ENCODE measurements at regions not wholly inside any gene's neighbourhood (a gene's known extent, or its start where the extent isn't known, plus 50 kb on each side); places are given as distances from the start of the nearest gene placed in this dataset.
"Not testable (repeated sequence)": the region's sequence is repeated elsewhere in the genome, so short reads cannot be mapped to it uniquely, and the experiment has no call there.

GRCh38 chr1:187298-187697, 264.2 kb downstream of the OR4F29 start:
- TF ChIP-seq EZH2 (IDR thresholded peaks at IDR 0.05); POLR2A (IDR thresholded peaks at IDR 0.05; ENCODE audit: borderline replicate concordance, extremely low read depth, insufficient read depth, insufficient read length); EZH2phosphoT487 (IDR thresholded peaks at IDR 0.05; ENCODE audit: borderline replicate concordance); POLR2AphosphoS5 (IDR thresholded peaks at IDR 0.05; ENCODE audit: low read depth, low read length); RAD21 (IDR thresholded peaks at IDR 0.05; ENCODE audit: low read depth); SP1 (IDR thresholded peaks at IDR 0.05; ENCODE audit: low read depth): not testable (repeated sequence)
- TF ChIP-seq, protein P1, sequence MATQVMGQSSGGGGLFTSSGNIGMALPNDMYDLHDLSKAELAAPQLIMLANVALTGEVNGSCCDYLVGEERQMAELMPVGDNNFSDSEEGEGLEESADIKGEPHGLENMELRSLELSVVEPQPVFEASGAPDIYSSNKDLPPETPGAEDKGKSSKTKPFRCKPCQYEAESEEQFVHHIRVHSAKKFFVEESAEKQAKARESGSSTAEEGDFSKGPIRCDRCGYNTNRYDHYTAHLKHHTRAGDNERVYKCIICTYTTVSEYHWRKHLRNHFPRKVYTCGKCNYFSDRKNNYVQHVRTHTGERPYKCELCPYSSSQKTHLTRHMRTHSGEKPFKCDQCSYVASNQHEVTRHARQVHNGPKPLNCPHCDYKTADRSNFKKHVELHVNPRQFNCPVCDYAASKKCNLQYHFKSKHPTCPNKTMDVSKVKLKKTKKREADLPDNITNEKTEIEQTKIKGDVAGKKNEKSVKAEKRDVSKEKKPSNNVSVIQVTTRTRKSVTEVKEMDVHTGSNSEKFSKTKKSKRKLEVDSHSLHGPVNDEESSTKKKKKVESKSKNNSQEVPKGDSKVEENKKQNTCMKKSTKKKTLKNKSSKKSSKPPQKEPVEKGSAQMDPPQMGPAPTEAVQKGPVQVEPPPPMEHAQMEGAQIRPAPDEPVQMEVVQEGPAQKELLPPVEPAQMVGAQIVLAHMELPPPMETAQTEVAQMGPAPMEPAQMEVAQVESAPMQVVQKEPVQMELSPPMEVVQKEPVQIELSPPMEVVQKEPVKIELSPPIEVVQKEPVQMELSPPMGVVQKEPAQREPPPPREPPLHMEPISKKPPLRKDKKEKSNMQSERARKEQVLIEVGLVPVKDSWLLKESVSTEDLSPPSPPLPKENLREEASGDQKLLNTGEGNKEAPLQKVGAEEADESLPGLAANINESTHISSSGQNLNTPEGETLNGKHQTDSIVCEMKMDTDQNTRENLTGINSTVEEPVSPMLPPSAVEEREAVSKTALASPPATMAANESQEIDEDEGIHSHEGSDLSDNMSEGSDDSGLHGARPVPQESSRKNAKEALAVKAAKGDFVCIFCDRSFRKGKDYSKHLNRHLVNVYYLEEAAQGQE (IDR thresholded peaks at IDR 0.05; ENCODE audit: low read depth), result not testable (repeated sequence)

All from HCT116 (cell line).